ENCODE measurements at regions not wholly inside any gene's neighbourhood (a gene's known extent, or its start where the extent isn't known, plus 50 kb on each side); places are given as distances from the start of the nearest gene placed in this dataset.

DNA sequence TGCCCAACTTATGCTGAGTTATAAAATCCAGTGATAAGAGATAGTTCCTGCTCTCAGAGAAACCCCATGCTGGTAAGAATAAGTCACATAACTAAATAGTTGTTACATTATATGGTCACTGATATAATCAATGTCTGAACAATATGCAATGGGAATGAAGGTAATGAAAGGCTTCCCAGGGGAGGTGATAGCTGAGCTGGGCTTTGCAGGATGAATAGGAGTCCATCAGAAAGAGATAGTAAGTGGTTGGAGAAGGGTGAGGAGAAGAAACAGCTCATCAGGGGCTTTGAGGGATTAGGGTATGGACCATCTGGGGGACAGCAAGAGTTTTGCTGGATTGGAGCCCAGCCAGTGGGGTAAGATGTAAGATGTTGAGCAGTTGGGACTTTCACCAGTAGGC lies 266.7 kb upstream of the CRY1 start:
- no peaks in the 10 kb centered on the region for H3K27me3 ChIP-seq (ENCODE audit: control insufficient read depth, insufficient read depth, low read length)
- DNase-seq (ENCODE audit: low read depth in 2 of 2): no peak
- H3K4me3 ChIP-seq (replicated peaks in 1 of 4; ENCODE audit: control extremely low read depth in 1 of 4, insufficient read depth in 1 of 4, low read depth in 3 of 4, low read length in 4 of 4): no peak overlapping the region
- no peak overlapping the region for H3K4me2 ChIP-seq (ENCODE audit: extremely low read depth, insufficient read depth, low read length)
- H3K79me2 ChIP-seq (ENCODE audit: control insufficient read depth, insufficient read depth, low read length): no peaks in the 10 kb centered on the region
- no peaks in the 10 kb centered on the region for H4K20me1 ChIP-seq (ENCODE audit: control insufficient read depth, extremely low read depth, insufficient read depth, low read length)
- no peak overlapping the region for H3K9ac ChIP-seq (ENCODE audit: insufficient read depth, low read length)
- H3K36me3 ChIP-seq (ENCODE audit: control insufficient read depth, insufficient read depth, low read length): no peaks in the 10 kb centered on the region
- no peaks in the 10 kb centered on the region for H3K9me3 ChIP-seq (ENCODE audit: control insufficient read depth, insufficient read depth, low read depth, low read length)
- no peak for TF ChIP-seq EZH2 (IDR thresholded peaks at IDR 0.05; ENCODE audit: low read length, missing control alignments)
- TF ChIP-seq, protein P1, sequence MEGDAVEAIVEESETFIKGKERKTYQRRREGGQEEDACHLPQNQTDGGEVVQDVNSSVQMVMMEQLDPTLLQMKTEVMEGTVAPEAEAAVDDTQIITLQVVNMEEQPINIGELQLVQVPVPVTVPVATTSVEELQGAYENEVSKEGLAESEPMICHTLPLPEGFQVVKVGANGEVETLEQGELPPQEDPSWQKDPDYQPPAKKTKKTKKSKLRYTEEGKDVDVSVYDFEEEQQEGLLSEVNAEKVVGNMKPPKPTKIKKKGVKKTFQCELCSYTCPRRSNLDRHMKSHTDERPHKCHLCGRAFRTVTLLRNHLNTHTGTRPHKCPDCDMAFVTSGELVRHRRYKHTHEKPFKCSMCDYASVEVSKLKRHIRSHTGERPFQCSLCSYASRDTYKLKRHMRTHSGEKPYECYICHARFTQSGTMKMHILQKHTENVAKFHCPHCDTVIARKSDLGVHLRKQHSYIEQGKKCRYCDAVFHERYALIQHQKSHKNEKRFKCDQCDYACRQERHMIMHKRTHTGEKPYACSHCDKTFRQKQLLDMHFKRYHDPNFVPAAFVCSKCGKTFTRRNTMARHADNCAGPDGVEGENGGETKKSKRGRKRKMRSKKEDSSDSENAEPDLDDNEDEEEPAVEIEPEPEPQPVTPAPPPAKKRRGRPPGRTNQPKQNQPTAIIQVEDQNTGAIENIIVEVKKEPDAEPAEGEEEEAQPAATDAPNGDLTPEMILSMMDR (conservative IDR thresholded peaks at IDR 0.05 in 1 of 2, IDR thresholded peaks at IDR 0.05 in 1 of 2; ENCODE audit: low read depth in 1 of 2, low read length in 2 of 2): no peak
- no peak overlapping the region for H2AFZ ChIP-seq (ENCODE audit: low read length)
- H3K4me1 ChIP-seq (ENCODE audit: control insufficient read depth, extremely low read depth, insufficient read depth, low read length): peaks cover 6% of the 10 kb centered on the region
- H3K27ac ChIP-seq (ENCODE audit: insufficient read depth, low read length): no peak overlapping the region

DNA sequence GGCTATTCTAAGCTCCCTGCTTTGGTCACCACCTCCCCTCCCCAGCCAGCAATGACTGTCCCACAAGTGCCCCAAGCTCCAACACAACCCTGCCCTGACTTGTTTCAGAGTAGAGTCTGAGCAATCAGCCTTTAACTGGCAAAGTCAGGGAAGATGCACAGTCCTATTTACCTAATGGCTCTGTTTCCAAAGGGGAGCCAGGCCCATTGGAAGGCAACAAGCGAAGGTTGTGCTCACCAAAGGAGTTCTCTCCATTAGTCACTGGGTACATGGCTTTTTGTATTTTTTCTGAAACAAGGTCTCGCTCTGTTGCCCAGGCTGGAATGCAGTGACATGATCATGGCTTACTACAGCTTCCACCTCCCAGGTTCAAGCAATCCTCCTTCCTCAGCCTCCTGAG lies 267.1 kb upstream of the CRY1 start:
- no peak for TF ChIP-seq EZH2 (IDR thresholded peaks at IDR 0.05; ENCODE audit: low read length, missing control alignments)
- TF ChIP-seq, protein P1 (conservative IDR thresholded peaks at IDR 0.05 in 1 of 2, IDR thresholded peaks at IDR 0.05 in 1 of 2; ENCODE audit: low read depth in 1 of 2, low read length in 2 of 2): no peak
- DNase-seq (ENCODE audit: low read depth in 2 of 2): no peak
- Histone ChIP-seq H3K79me2 (ENCODE audit: control insufficient read depth, insufficient read depth, low read length) (no peaks in the 10 kb centered on the region), H2AFZ (ENCODE audit: low read length) (no peak overlapping the region), H3K9me3 (ENCODE audit: control insufficient read depth, insufficient read depth, low read depth, low read length) (no peaks in the 10 kb centered on the region), H3K27ac (ENCODE audit: insufficient read depth, low read length) (no peak overlapping the region), H3K4me1 (ENCODE audit: control insufficient read depth, extremely low read depth, insufficient read depth, low read length) (peaks cover 6% of the 10 kb centered on the region), H3K27me3 (ENCODE audit: control insufficient read depth, insufficient read depth, low read length) (no peaks in the 10 kb centered on the region), H4K20me1 (ENCODE audit: control insufficient read depth, extremely low read depth, insufficient read depth, low read length) (no peaks in the 10 kb centered on the region), H3K4me3 (replicated peaks in 1 of 4; ENCODE audit: control extremely low read depth in 1 of 4, insufficient read depth in 1 of 4, low read depth in 3 of 4, low read length in 4 of 4) (no peak overlapping the region), H3K9ac (ENCODE audit: insufficient read depth, low read length) (no peak overlapping the region), H3K4me2 (ENCODE audit: extremely low read depth, insufficient read depth, low read length) (no peak overlapping the region), H3K36me3 (ENCODE audit: control insufficient read depth, insufficient read depth, low read length) (no peaks in the 10 kb centered on the region)

DNA sequence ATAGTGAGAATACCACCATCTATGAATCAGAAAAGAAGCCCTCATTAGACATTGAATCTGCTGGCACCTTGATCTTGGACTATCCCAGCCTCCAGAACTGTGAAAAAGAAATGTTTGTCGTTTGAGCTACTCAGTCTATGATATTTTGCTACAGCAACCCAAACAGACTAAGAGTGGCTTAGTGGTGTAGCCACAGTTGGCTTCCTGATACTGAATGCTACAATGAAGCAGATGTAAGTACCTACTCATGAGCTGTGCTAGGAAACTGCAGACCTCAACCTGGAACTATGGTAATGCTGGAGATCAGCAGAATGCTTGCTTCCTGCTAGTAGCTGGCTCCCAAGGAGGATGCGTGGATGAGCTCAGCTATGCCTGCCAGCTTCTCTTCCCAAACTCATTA lies 268.6 kb upstream of the CRY1 start:
- TF ChIP-seq, protein P1 (conservative IDR thresholded peaks at IDR 0.05 in 1 of 2, IDR thresholded peaks at IDR 0.05 in 1 of 2; ENCODE audit: low read depth in 1 of 2, low read length in 2 of 2): no peak
- TF ChIP-seq EZH2 (IDR thresholded peaks at IDR 0.05; ENCODE audit: low read length, missing control alignments): no peak
- DNase-seq (ENCODE audit: low read depth in 2 of 2): no peak
- no peaks in the 10 kb centered on the region for H3K36me3 ChIP-seq (ENCODE audit: control insufficient read depth, insufficient read depth, low read length)

More for the DNA sequence above, 268.6 kb upstream of the CRY1 start:
- no peak overlapping the region for H2AFZ ChIP-seq (ENCODE audit: low read length)
- H3K4me1 ChIP-seq (ENCODE audit: control insufficient read depth, extremely low read depth, insufficient read depth, low read length): no peaks in the 10 kb centered on the region
- H3K27ac ChIP-seq (ENCODE audit: insufficient read depth, low read length): no peak overlapping the region
- no peaks in the 10 kb centered on the region for H4K20me1 ChIP-seq (ENCODE audit: control insufficient read depth, extremely low read depth, insufficient read depth, low read length)
- no peak overlapping the region for H3K4me3 ChIP-seq (replicated peaks in 1 of 4; ENCODE audit: control extremely low read depth in 1 of 4, insufficient read depth in 1 of 4, low read depth in 3 of 4, low read length in 4 of 4)
- H3K4me2 ChIP-seq (ENCODE audit: extremely low read depth, insufficient read depth, low read length): no peak overlapping the region
- H3K9me3 ChIP-seq (ENCODE audit: control insufficient read depth, insufficient read depth, low read depth, low read length): no peaks in the 10 kb centered on the region
- no peak overlapping the region for H3K9ac ChIP-seq (ENCODE audit: insufficient read depth, low read length)
- no peaks in the 10 kb centered on the region for H3K27me3 ChIP-seq (ENCODE audit: control insufficient read depth, insufficient read depth, low read length)
- H3K79me2 ChIP-seq (ENCODE audit: control insufficient read depth, insufficient read depth, low read length): no peaks in the 10 kb centered on the region

Data from fibroblast of lung (primary cell).